SK-N-MC (cell line): ENCODE measurements at regions not wholly inside any gene's neighbourhood (a gene's known extent, or its start where the extent isn't known, plus 50 kb on each side); places are given as distances from the start of the nearest gene placed in this dataset.

Source experiments
- DNase-seq: peaks from one replicate; pipeline ENCODE4 v3.0.0-alpha.2; 2011; ENCODE audit warnings: low read depth, low spot score
- H3K27ac ChIP-seq: fragments of 200-600 bp; sonication (generic); 2 replicates; pipeline ENCODE4 v1.5.1; 2016; ENCODE audit warnings: mixed run types
- H3K36me3 ChIP-seq: fragments of 200-600 bp; sonication (generic); 2 replicates; pipeline ENCODE4 v1.6.1; 2017; ENCODE audit warnings: antibody characterized with exemption, low read length, mixed read lengths; ENCODE audit not compliant: insufficient read depth
- H3K4me3 ChIP-seq: fragments of 200-600 bp; sonication (generic); 2 replicates; pipeline ENCODE4 v1.5.1; 2016
- H3K9ac ChIP-seq: fragments of 200-600 bp; sonication (generic); 2 replicates; pipeline ENCODE4 v1.8.0; 2017; ENCODE audit warnings: mixed run types, mixed read lengths; ENCODE audit not compliant: insufficient read length
- H3K9me3 ChIP-seq: fragments of 200-600 bp; sonication (generic); 2 replicates; pipeline ENCODE4 v1.6.1; 2017; ENCODE audit warnings: low read depth, mild to moderate bottlenecking, antibody characterized with exemption, low read length, moderate library complexity, mixed read lengths
- EZH2 ChIP-seq: fragments of 200-600 bp; sonication (generic); IDR thresholded peaks from one replicate; pipeline ENCODE4 v1.6.1; 2017; ENCODE audit warnings: antibody characterized with exemption
- FOXP2 ChIP-seq: optimal IDR thresholded peaks from 2 replicates; pipeline ENCODE3; 2011; ENCODE audit warnings: mild to moderate bottlenecking, moderate library complexity; ENCODE audit not compliant: insufficient read depth; ENCODE audit errors: extremely low read length, control extremely low read depth
- POLR2AphosphoS5 ChIP-seq: IDR thresholded peaks from 2 replicates; pipeline ENCODE4 v1.6.1; 2012; ENCODE audit warnings: mild to moderate bottlenecking, low read depth, low read length, borderline replicate concordance

DNA sequence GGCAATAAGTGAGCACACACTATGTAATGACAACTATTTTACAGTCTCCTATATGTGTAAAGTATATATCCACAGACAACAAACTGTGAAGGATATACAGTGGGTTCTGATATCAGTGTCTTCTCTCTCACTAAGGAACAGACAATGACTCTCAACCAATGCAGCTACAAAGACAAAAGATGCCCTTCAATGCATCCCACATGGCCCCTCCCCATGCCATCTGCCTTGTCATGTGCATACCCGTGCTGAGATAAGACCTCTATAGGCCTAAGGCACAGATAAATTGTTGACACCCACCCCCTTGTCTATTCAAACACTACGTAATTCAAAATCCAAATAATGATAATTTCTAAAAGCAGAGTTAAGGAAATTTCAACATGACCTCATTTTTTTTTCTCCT is 1123.5 kb upstream of the MAP3K7 start:
- no peak overlapping the region for H3K4me3 ChIP-seq
- no peak for DNase-seq
- H3K36me3 ChIP-seq: no peaks in the 10 kb centered on the region
- H3K9ac ChIP-seq: no peak overlapping the region
- TF ChIP-seq FOXP2: no peak
- TF ChIP-seq EZH2: no peak
- no peaks in the 10 kb centered on the region for H3K9me3 ChIP-seq
- no peak overlapping the region for H3K27ac ChIP-seq

DNA sequence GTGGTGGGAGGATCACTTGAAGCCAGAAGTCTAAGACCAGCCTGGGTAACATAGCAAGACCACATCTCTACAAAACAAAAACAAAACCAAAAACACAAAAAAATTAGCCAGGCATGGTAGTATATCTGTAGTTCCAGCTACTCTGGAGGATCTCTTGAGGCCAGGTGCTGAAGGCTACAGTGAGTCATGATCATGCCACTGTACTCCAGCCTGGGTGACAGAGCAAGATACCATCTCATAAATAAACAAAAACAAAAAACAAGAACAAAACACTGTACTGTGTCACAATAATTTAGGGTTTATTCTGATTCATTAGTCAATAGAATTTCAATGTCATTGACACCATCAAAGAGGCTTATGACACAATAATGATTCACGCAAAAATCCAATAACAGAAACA is 1121.7 kb upstream of the MAP3K7 start:
- Histone ChIP-seq H3K4me3 (no peak overlapping the region), H3K9ac (no peak overlapping the region), H3K9me3 (no peaks in the 10 kb centered on the region), H3K36me3 (no peaks in the 10 kb centered on the region), H3K27ac (no peak overlapping the region)
- no peak for DNase-seq
- TF ChIP-seq FOXP2 (no peak), EZH2 (no peak), POLR2AphosphoS5 (no peak)

DNA sequence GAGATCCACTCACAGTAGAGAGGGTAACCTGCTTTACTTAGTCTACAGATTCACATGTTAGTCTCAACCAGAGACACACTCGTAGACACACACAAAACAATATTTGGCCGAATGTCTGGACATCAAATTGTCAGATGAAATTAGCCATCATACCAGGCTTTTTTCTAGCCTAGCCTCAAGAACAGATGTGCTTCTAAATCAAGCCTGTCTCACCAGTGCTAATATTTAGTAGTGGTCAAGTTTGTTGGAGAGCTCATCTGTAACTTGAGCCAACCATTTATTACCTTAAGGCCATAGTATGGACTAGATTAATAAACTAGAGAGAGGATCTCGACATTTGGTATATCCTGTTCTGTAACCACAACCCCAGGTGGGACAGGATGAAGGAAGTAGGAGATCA is 1118.8 kb upstream of the MAP3K7 start:
- H3K9me3 ChIP-seq: no peaks in the 10 kb centered on the region
- no peak for DNase-seq
- H3K4me3 ChIP-seq: no peak overlapping the region
- no peaks in the 10 kb centered on the region for H3K36me3 ChIP-seq
- TF ChIP-seq POLR2AphosphoS5: no peak
- no peak for TF ChIP-seq FOXP2
- no peak for TF ChIP-seq EZH2
- H3K27ac ChIP-seq: no peak overlapping the region
- H3K9ac ChIP-seq: no peak overlapping the region

DNA sequence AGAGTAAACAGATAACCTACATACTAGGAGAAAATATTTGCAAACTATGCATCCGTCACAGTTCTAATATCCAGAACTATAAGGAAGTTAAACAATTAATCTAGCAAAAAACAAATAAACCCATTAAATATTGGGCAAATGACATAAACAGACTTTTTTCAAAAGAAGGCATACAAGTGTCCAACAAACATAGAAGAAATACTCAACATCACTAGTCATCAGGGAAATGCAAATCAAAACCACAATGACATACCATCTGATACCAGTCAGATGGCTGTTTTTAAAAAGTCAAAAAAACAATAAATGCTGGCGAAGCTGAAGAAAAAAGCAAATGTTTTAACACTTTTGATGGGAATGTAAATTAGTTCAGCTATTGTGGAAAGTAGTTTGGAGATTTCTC is 1117.7 kb upstream of the MAP3K7 start:
- Histone ChIP-seq H3K4me3 (no peak overlapping the region), H3K36me3 (no peaks in the 10 kb centered on the region), H3K9me3 (no peaks in the 10 kb centered on the region), H3K27ac (no peak overlapping the region), H3K9ac (no peak overlapping the region)
- TF ChIP-seq FOXP2 (no peak), EZH2 (no peak), POLR2AphosphoS5 (no peak)
- no peak for DNase-seq

DNA sequence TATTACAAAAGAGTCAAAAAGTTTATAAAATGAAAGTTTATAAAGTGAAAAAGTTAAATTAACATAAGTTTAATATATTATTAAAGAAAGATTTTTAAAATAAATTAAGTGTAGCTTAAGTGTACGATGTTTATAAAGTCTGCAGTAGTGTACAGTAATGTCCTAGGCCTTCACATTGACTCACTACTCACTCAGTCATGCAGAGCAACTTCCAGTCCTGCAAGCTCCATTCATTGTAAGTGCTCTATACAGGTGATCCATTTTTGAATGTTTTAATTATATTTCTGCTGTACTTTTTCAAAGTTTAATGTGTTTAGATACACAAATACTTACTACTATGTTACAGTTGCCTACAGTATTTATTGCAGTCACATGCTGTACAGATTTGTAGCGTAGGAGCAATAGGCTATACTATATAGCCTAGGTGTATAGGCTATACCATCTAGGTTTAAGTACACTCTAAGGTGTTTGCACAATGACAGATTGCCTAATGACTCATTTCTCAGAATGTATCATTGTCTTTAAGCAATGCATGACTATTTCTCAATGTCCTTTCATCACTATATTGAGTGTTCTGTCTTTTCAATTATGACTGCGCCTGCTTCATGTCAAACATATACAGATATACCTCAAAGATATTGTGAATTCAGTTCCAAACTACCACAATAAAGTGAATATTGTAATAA is 1110.3 kb upstream of the MAP3K7 start:
- TF ChIP-seq FOXP2 (no peak), POLR2AphosphoS5 (no peak), EZH2 (no peak)
- no peak overlapping the region for H3K4me3 ChIP-seq
- H3K36me3 ChIP-seq: no peaks in the 10 kb centered on the region
- H3K9ac ChIP-seq: no peak overlapping the region
- no peaks in the 10 kb centered on the region for H3K9me3 ChIP-seq
- DNase-seq: no peak
- H3K27ac ChIP-seq: no peak overlapping the region

DNA sequence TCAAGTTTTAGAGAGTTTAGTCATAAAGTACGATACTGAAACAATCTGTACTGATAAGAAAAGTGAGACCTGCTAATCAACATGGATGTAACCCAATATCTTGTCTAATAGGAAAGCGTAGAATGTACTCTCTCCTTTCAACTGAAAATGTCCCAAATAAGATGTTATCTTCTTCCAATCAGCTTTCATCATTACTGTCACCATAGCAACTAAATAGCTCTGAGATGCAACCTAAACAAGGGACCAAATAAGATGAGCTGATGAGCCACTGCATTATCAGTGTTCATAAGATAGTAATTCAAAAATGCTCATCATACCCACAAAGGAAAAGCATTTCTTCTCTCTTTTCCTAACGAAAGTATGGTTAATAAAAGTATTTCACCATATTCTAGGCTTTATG is 1108.3 kb upstream of the MAP3K7 start:
- TF ChIP-seq FOXP2 (no peak), EZH2 (no peak), POLR2AphosphoS5 (no peak)
- Histone ChIP-seq H3K9me3 (no peaks in the 10 kb centered on the region), H3K27ac (no peak overlapping the region), H3K4me3 (no peak overlapping the region), H3K9ac (no peak overlapping the region), H3K36me3 (no peaks in the 10 kb centered on the region)
- DNase-seq: no peak

DNA sequence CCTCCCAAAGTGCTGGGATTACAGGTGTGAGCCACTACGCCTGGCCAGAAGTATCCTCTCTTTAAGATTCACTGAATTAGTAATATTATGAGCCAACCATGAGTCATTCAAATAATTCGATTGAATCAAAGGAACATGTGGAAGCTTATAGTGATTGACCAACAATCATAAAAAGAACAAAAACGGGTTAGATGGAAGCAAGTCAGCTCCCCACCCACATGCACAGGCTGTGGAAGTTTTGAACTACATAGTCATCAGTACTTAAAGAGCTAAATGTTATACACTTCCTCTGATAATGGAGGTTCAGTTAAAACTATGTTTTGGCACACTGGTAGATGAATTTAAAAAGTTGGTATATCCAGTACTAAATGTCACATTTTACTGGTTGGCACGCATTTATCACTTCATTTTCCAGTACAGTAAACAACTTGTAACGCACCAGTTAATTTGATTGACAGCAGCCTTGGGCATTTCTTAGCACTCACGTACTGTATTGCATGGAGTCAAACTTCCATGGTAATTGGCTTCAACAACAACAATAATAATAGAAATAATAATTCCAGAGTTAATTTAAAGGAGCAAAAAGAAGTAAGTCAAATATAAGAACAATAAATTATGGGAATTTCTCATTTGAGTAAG is 1107.3 kb upstream of the MAP3K7 start:
- Histone ChIP-seq H3K9me3 (no peaks in the 10 kb centered on the region), H3K4me3 (no peak overlapping the region), H3K9ac (no peak overlapping the region), H3K27ac (no peak overlapping the region), H3K36me3 (no peaks in the 10 kb centered on the region)
- no peak for DNase-seq
- TF ChIP-seq FOXP2: no peak
- no peak for TF ChIP-seq EZH2
- TF ChIP-seq POLR2AphosphoS5: no peak

DNA sequence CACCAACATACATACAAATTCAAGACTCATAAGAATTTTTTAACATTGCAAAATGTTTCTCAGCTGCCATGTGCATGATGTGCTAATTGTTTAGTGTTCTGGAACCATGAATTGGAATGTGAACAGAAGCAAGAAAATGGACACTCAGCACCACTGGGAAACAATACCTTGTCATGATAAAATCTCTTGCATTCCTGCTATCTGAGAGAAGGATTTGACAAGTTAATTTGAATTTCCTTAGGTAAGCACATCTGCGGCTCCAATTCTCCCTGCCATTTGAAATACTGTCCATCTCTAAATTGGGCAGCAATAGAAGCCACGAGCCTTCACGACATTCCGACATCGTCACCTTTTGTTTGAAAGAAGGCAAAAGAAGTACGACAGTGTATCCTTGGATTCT is 1104.6 kb upstream of the MAP3K7 start:
- TF ChIP-seq FOXP2 (no peak), POLR2AphosphoS5 (no peak), EZH2 (no peak)
- no peaks in the 10 kb centered on the region for H3K36me3 ChIP-seq
- H3K4me3 ChIP-seq: no peak overlapping the region
- H3K9me3 ChIP-seq: no peaks in the 10 kb centered on the region
- no peak overlapping the region for H3K9ac ChIP-seq
- H3K27ac ChIP-seq: no peak overlapping the region
- no peak for DNase-seq

DNA sequence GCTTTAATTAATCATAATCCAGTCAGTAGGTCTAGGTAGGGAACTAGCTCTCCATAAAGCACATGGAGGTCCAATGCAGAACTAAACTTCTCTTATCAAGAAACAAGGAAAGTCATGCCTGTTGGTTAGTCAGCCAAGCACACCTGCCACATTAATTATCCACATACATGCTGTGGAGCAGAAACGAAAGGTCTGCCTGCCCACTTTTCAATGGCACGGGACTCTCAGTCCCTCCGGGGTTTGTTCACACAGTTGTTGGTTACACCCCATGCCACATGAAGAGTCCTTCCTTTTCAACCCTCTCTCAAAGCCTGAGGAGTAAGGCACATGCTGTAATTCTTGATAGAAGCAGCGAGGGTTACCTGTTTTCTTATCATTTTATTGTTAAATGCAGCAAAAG is 1096.4 kb upstream of the MAP3K7 start:
- H3K9ac ChIP-seq: no peak overlapping the region
- no peak overlapping the region for H3K4me3 ChIP-seq
- no peaks in the 10 kb centered on the region for H3K36me3 ChIP-seq
- no peaks in the 10 kb centered on the region for H3K9me3 ChIP-seq
- no peak overlapping the region for H3K27ac ChIP-seq
- no peak for DNase-seq
- TF ChIP-seq EZH2: no peak
- TF ChIP-seq POLR2AphosphoS5: no peak
- TF ChIP-seq FOXP2: no peak
